ENCODE measurements at regions not wholly inside any gene's neighbourhood (a gene's known extent, or its start where the extent isn't known, plus 50 kb on each side); places are given as distances from the start of the nearest gene placed in this dataset.

- H3K36me3 ChIP-seq (ENCODE audit: insufficient read depth, low read length) = no peaks in the 10 kb centered on the region
- H3K27me3 ChIP-seq (ENCODE audit: insufficient read depth, low read length) = no peaks in the 10 kb centered on the region
- no peak for TF ChIP-seq EZH2 (IDR thresholded peaks at IDR 0.05; ENCODE audit: borderline replicate concordance, low read length)
- TF ChIP-seq, protein P1, sequence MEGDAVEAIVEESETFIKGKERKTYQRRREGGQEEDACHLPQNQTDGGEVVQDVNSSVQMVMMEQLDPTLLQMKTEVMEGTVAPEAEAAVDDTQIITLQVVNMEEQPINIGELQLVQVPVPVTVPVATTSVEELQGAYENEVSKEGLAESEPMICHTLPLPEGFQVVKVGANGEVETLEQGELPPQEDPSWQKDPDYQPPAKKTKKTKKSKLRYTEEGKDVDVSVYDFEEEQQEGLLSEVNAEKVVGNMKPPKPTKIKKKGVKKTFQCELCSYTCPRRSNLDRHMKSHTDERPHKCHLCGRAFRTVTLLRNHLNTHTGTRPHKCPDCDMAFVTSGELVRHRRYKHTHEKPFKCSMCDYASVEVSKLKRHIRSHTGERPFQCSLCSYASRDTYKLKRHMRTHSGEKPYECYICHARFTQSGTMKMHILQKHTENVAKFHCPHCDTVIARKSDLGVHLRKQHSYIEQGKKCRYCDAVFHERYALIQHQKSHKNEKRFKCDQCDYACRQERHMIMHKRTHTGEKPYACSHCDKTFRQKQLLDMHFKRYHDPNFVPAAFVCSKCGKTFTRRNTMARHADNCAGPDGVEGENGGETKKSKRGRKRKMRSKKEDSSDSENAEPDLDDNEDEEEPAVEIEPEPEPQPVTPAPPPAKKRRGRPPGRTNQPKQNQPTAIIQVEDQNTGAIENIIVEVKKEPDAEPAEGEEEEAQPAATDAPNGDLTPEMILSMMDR (IDR thresholded peaks at IDR 0.05; ENCODE audit: low read length) = no peak
- H3K27ac ChIP-seq (ENCODE audit: low read depth, low read length, poor library complexity, severe bottlenecking) = no peak overlapping the region
- no peaks in the 10 kb centered on the region for H3K79me2 ChIP-seq (ENCODE audit: insufficient read depth, low read length)
- H3K4me1 ChIP-seq (ENCODE audit: insufficient read depth, low read length, severe bottlenecking) = no peaks in the 10 kb centered on the region
- no peak overlapping the region for H3K4me3 ChIP-seq (ENCODE audit: low read depth, low read length, poor library complexity, severe bottlenecking)
- H3F3A ChIP-seq (ENCODE audit: insufficient read depth, low read length) = no peaks in the 10 kb centered on the region
- H3K9me2 ChIP-seq (ENCODE audit: low read depth, low read length) = no peaks in the 10 kb centered on the region
- no peak overlapping the region for H2AFZ ChIP-seq (ENCODE audit: low read length)
- H3K9ac ChIP-seq (ENCODE audit: low read length) = no peak overlapping the region
- no peaks in the 10 kb centered on the region for H3K9me3 ChIP-seq (ENCODE audit: low read length)
- no peak overlapping the region for H3K4me2 ChIP-seq (ENCODE audit: low read length)
- no peaks in the 10 kb centered on the region for H4K20me1 ChIP-seq (ENCODE audit: insufficient read depth, low read length)
These were observed 74.4 kb upstream of the PMEPA1 start for GRCh38 chr20:57783956-57784837.

DNA sequence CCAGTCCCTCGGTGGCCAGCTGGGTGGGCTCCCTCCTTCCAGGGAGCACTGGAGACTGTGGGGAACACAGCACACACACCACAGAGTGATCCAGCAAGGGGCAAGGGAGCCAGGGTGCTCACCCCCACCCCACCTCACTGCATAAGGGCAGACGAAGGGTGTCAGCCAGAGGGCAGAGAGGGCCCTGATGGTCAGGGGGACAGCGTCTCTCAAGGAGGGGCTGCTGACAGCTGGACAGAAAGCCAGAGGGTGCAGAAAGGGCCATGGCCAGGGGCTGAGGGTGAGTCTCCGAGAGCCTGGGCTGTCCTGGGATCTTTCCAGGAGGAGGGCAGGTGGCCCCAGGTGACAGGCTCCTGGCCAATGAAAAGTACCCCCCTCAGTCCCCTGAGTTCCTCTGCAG lies 73.4 kb upstream of the PMEPA1 start:
- Histone ChIP-seq H3F3A (ENCODE audit: insufficient read depth, low read length) (no peaks in the 10 kb centered on the region), H4K20me1 (ENCODE audit: insufficient read depth, low read length) (no peaks in the 10 kb centered on the region), H3K9me3 (ENCODE audit: low read length) (no peaks in the 10 kb centered on the region), H3K4me3 (ENCODE audit: low read depth, low read length, poor library complexity, severe bottlenecking) (no peak overlapping the region), H3K27ac (ENCODE audit: low read depth, low read length, poor library complexity, severe bottlenecking) (no peak overlapping the region), H2AFZ (ENCODE audit: low read length) (no peak overlapping the region), H3K79me2 (ENCODE audit: insufficient read depth, low read length) (no peaks in the 10 kb centered on the region), H3K27me3 (ENCODE audit: insufficient read depth, low read length) (no peaks in the 10 kb centered on the region), H3K9ac (ENCODE audit: low read length) (no peak overlapping the region), H3K36me3 (ENCODE audit: insufficient read depth, low read length) (no peaks in the 10 kb centered on the region), H3K9me2 (ENCODE audit: low read depth, low read length) (no peaks in the 10 kb centered on the region), H3K4me2 (ENCODE audit: low read length) (no peak overlapping the region), H3K4me1 (ENCODE audit: insufficient read depth, low read length, severe bottlenecking) (no peaks in the 10 kb centered on the region)
- TF ChIP-seq, protein P1 (IDR thresholded peaks at IDR 0.05; ENCODE audit: low read length) = no peak
- TF ChIP-seq EZH2 (IDR thresholded peaks at IDR 0.05; ENCODE audit: borderline replicate concordance, low read length) = no peak

DNA sequence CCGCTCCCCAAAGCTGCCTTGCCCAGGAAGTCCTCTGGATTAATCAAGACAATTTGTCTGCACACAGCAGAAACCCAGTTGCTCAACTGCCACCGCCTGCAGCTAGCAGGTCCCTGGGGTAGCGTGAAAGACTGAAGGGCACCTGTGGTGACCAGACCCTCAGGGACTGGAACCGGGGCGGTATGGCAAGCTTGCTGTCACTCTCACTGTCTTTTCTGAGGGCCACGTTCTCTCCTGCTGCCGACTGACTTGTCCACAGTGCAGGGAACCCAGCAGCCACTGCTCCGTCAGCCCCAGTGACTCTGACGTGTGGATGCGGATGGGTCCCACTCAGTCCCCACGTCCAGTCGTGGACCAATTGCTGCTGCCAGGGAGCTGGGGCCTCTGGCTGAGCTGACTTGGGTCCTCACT lies 72.8 kb upstream of the PMEPA1 start:
- H3K4me2 ChIP-seq (ENCODE audit: low read length) = no peak overlapping the region
- no peaks in the 10 kb centered on the region for H3K9me2 ChIP-seq (ENCODE audit: low read depth, low read length)
- no peak overlapping the region for H3K9ac ChIP-seq (ENCODE audit: low read length)
- no peaks in the 10 kb centered on the region for H4K20me1 ChIP-seq (ENCODE audit: insufficient read depth, low read length)
- TF ChIP-seq EZH2 (IDR thresholded peaks at IDR 0.05; ENCODE audit: borderline replicate concordance, low read length) = no peak
- TF ChIP-seq, protein P1 (IDR thresholded peaks at IDR 0.05; ENCODE audit: low read length) = no peak
- H3K4me1 ChIP-seq (ENCODE audit: insufficient read depth, low read length, severe bottlenecking) = no peaks in the 10 kb centered on the region
- H3K79me2 ChIP-seq (ENCODE audit: insufficient read depth, low read length) = no peaks in the 10 kb centered on the region
- H2AFZ ChIP-seq (ENCODE audit: low read length) = no peak overlapping the region
- no peaks in the 10 kb centered on the region for H3K36me3 ChIP-seq (ENCODE audit: insufficient read depth, low read length)
- H3K27me3 ChIP-seq (ENCODE audit: insufficient read depth, low read length) = no peaks in the 10 kb centered on the region
- H3K27ac ChIP-seq (ENCODE audit: low read depth, low read length, poor library complexity, severe bottlenecking) = no peak overlapping the region
- H3K4me3 ChIP-seq (ENCODE audit: low read depth, low read length, poor library complexity, severe bottlenecking) = no peak overlapping the region
- H3F3A ChIP-seq (ENCODE audit: insufficient read depth, low read length) = no peaks in the 10 kb centered on the region
- no peaks in the 10 kb centered on the region for H3K9me3 ChIP-seq (ENCODE audit: low read length)

Measured in OCI-LY1 (cell line).